Muscle layer of colon (tissue), 2 donors: ENCODE measurements at regions not wholly inside any gene's neighbourhood (a gene's known extent, or its start where the extent isn't known, plus 50 kb on each side); places are given as distances from the start of the nearest gene placed in this dataset.
"Not testable (repeated sequence)": the region's sequence is repeated elsewhere in the genome, so short reads cannot be mapped to it uniquely, and the experiment has no call there.

Source experiments
- H3K27ac ChIP-seq: one replicate; pipeline ENCODE4 v1.7.0; 2013; ENCODE audit warnings: low read depth, mild to moderate bottlenecking, low read length, moderate library complexity
- H3K27me3 ChIP-seq, 2 donors: one replicate each; pipeline ENCODE4 v1.7.0; 2013; ENCODE audit warnings: low read length in 2 of 2, mild to moderate bottlenecking in 2 of 2; ENCODE audit not compliant: insufficient read depth in 2 of 2, control insufficient read depth in 1 of 2
- H3K36me3 ChIP-seq: one replicate; pipeline ENCODE4 v1.7.0; 2013; ENCODE audit warnings: mild to moderate bottlenecking, low read length; ENCODE audit not compliant: insufficient read depth
- H3K4me1 ChIP-seq: one replicate; pipeline ENCODE4 v1.7.0; 2013; ENCODE audit warnings: mild to moderate bottlenecking, low read length; ENCODE audit not compliant: insufficient read depth
- H3K4me3 ChIP-seq, 2 donors: one replicate each; pipeline ENCODE4 v1.7.0; 2013; ENCODE audit warnings: low read length in 2 of 2, low read depth in 1 of 2, mild to moderate bottlenecking in 1 of 2, moderate library complexity in 1 of 2
- H3K9ac ChIP-seq: one replicate; pipeline ENCODE4 v1.7.0; 2013; ENCODE audit warnings: low read length
- H3K9me3 ChIP-seq: one replicate; pipeline ENCODE4 v1.7.0; 2013; ENCODE audit warnings: mild to moderate bottlenecking, low read length
- donor health status: abdominal sarcoma.
- donor health status: Adenocarcinoma of cecum.

DNA sequence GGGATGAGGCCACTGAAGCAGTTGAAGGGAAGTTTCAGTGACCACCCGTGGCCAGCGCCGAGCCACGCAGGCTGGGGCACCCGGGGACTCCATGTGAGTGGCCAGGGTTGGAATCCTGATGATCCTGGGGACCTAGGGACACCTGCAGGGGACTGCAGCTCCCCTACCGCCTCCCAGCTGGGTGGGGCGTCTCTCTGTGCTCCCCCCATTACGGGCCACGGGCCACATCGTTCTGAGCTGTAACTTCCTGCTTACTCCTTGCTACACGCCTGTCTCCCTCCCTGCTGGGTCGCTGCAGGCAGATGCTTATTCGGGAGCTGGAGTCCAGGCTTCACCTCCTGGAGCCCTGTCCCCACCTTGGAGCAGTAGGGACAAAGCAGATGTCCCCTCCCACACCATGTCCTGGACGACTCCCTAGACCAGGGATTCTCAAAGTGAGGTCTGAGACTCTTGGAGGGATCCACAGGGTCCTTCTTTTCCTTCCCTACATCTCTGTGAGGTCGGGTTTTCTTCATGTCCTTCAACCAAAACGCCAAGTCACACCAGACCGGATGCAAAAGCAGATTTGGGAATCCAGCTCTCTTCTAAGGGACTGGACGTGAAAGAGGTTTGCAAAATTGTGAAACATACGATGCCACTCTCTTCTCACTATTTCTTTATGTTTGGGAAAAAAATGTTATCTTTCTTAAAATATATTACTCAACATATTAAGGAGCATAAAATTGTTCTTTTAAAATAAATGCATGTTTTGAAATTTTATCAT, 85.9 kb upstream of the NCOR2 start:
- Histone ChIP-seq H3K4me3 (no peak overlapping the region), H3K27ac (peak overlapping the region; percentile 70), H3K9me3 (peaks cover 5% of the 10 kb centered on the region), H3K4me1 (peaks cover 46% of the 10 kb centered on the region), H3K9ac (no peak overlapping the region), H3K36me3 (no peaks in the 10 kb centered on the region), H3K27me3 (no peaks in the 10 kb centered on the region)

DNA sequence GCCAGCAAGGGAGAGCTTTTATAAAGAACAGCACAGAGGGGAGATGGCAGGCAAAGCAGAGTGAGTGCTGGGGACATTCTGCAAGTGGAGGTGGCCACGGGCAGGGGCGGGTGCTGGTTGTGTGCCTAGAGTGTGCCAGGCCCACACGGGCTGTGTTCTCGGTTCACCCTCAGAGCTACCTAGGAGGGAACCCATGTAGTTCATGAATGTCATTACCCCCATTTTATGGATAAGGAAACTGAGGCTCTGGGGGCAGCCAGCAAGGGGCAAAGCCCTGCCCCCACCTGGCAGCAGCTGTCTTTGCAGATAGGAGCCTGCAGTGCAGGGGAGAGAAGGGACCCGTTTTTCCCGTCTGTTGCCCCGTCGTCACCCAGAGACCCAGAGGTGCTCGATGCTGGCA, 85.2 kb upstream of the NCOR2 start:
- H3K27me3 ChIP-seq: no peaks in the 10 kb centered on the region
- peaks cover 46% of the 10 kb centered on the region for H3K4me1 ChIP-seq
- H3K36me3 ChIP-seq: no peaks in the 10 kb centered on the region
- no peak overlapping the region for H3K9ac ChIP-seq
- peak overlapping the region; percentile 70 for H3K27ac ChIP-seq
- no peak overlapping the region for H3K4me3 ChIP-seq
- H3K9me3 ChIP-seq: peaks cover 5% of the 10 kb centered on the region

DNA sequence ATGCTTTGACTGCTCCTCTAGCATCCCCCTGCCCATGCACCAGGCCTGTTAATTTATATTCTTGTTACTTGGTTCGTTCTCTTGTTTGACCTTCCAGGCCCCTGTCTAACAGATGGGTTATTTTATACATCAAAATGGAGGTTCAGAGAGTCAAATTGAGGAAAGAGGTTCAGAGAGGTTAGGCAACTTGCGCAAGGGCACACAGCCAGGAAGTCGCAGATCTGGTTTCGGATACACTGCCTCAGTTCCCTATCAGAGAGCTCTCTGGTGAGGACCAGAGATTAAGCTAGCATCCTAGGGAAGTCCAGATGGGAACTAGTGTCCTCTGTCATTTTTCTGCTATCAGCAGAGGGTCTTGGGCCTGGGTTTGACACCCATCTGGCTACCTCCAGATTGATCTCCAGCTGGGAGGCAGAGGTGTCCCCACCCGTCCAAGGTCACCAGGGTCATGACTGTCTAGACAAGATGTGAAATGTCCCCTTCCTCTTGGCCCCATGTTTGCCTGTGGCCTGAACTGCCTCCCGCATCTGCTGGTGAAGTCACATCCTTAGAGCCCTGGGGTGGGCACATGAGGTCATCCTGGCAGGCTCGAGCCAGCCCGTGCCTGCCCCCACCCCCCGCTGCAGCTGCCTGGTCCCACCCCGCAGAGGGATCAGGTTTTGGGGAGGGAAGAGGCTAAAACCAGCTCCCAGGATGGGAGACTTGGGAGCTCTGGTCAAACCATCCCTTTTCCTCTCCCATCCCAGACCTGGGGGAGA, 84.3 kb upstream of the NCOR2 start:
- Histone ChIP-seq H3K9ac (no peak overlapping the region), H3K27ac (no peak overlapping the region), H3K27me3 (no peaks in the 10 kb centered on the region), H3K4me1 (peaks cover 43% of the 10 kb centered on the region), H3K9me3 (peaks cover 5% of the 10 kb centered on the region), H3K36me3 (no peaks in the 10 kb centered on the region), H3K4me3 (no peak overlapping the region)

DNA sequence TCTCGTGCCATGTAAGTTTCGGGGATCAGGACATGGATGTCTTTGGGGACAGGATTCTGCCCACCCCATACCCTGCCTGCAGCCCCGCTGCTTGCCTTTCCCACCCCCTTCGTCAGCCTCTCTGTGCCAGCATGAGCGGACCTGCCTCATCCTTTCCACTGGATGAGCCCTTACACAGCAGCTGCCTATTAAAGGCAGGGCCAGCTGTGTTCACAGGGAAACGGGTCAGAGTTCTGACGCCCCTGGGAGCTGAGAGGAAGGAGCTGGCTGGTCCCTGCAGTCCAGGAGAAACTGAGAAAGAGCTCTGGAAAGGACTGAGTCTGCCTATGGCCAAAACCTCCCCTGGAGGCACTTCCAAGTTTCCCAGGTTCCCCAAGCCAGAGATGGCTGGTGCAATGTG, 83.5 kb upstream of the NCOR2 start:
- peaks cover 35% of the 10 kb centered on the region for H3K4me1 ChIP-seq
- no peaks in the 10 kb centered on the region for H3K36me3 ChIP-seq
- no peak overlapping the region for H3K9ac ChIP-seq
- H3K27ac ChIP-seq: no peak overlapping the region
- H3K9me3 ChIP-seq: peaks cover 5% of the 10 kb centered on the region
- H3K4me3 ChIP-seq: no peak overlapping the region
- H3K27me3 ChIP-seq: no peaks in the 10 kb centered on the region

DNA sequence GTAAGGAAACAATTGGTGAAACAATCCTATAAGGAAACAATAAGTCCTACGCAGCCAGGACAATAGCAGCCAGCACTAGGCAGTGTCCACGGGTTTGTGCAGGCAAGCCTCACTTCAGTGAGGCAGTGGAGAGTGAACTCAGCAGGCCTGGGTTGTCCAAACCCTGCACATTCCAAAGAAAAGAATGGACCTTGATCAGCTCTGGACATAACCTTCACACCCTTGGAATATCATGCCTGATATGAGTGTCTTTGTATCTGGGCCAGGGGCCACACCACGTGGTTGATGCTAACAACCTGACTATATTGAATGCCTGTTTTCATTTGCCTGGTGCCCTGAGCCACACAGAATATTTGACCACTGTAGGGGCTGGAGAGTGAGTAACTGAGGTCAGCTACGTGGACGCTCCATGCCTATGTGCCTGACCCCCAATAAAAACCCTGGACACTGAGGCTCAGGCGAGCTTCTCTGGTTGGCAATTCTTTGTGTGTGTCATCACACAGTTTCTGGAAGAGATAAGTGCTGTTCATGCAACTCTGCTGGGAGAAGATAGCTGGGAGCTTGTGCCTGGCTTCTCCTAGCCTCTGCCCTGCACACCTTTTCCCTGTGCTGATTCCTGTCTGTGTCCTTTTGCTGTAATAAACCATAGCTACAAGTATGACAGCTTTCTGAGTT, 81.4 kb upstream of the NCOR2 start:
- Histone ChIP-seq H3K27me3 (no peaks in the 10 kb centered on the region), H3K36me3 (no peaks in the 10 kb centered on the region), H3K4me3 (no peak overlapping the region), H3K27ac (no peak overlapping the region), H3K9ac (no peak overlapping the region), H3K4me1 (peaks cover 18% of the 10 kb centered on the region), H3K9me3 (peaks cover 5% of the 10 kb centered on the region)

DNA sequence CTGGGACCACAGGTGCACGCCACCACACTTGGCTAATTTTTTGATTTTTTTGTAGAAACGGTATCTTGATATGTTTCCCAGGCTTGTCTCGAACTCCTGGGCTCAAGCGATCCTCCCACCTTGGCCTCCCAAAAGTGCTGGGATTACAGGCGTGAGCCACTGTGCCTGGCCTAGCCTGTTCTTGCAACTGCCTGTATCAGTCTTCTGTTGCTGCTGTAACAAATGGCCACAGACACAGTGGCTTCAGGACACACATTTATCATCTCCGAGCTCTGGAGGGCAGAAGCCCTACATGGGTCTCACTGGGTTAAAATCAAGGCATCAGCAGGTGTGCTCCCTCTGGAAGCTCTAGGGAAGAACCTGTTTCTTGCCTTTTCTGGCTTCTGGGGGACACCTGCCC, 79.9 kb upstream of the NCOR2 start:
- Histone ChIP-seq H3K4me1 (peaks cover 9% of the 10 kb centered on the region), H3K27ac (no peak overlapping the region), H3K9ac (no peak overlapping the region), H3K27me3 (no peaks in the 10 kb centered on the region), H3K9me3 (peaks cover 5% of the 10 kb centered on the region), H3K4me3 (no peak overlapping the region), H3K36me3 (no peaks in the 10 kb centered on the region)

DNA sequence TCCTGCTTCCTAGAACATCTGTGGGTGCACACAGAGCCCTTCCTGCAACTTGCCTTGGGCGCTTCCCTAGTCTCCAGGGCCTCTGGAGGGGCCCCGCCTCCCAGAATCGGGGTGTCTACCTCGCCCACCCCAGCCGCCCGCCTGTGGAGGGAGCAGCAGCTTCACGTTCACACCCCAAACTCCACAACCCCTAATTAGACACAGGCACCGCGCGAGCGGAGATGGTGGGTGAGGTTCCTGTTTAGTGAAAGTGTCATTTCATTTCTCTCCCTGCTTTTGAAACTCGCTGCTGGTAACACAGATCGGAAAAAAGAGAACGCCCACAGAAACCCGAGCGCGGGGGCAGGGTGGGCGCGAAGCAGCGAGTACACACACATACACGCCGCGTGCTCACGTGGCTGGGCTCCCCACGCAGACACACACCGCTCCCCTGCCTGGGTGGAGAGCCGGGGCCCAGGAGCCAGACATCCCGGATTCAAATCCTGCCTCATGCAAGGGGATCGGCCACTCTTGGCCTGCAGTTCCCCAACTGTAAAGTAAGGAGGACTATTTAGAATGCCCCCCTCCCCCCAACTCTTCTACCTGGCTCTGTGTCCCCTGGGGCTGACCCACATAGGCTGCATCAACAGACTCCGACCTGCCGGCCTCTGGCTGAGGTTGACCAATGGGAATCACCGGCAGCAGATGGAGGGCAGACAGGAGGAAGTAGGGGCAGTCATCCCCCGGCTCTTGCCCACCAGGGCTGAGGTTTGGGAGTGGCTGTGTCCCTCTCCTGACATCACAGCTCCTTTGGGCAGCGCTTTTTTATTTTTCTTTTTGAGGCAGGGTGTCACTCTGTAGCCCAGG, 79.2 kb upstream of the NCOR2 start:
- Histone ChIP-seq H3K27ac (peak overlapping the region; percentile 19), H3K36me3 (no peaks in the 10 kb centered on the region), H3K9me3 (peaks cover 5% of the 10 kb centered on the region), H3K4me3 (peak overlapping the region in 1 of 2 donors; percentile 38), H3K27me3 (no peaks in the 10 kb centered on the region), H3K9ac (no peak overlapping the region), H3K4me1 (peaks cover 4% of the 10 kb centered on the region)

DNA sequence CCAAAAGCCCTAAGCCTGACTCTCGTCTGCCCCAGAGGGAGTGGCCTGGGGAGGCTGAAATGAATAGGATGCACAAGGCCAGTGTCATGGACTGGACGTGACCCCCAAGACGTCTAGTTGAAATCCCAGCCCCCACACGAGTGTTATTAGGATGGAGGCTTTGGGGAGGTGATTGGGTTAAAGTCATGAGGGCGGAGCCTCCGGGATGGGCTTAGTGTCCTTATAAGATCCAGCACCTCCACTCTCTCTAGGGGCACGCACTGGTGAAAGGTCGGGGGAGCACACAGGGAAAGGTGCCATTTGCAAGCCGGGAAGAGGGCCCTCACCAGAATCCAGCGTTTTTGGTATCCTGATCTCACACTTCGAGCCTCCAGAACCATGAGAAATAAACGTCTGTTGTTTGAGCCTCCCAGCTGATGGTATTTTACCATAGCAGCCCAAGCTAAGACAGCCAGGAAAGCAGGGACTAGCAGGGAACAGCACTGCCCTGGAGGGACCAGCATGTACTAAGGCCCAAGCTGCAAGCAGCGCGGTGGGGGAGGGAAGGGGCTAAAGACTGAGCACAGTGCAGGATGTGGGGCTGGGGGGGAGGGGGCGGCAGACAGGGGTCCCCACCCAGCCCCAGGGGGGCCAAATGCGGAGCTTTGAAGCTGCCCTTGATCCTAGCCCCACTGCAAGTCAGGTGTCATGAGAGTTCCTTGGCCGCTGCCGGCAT, 78.3 kb upstream of the NCOR2 start:
- H3K4me3 ChIP-seq: peak overlapping the region in 1 of 2 donors; percentile 38
- no peaks in the 10 kb centered on the region for H3K36me3 ChIP-seq
- no peaks in the 10 kb centered on the region for H3K4me1 ChIP-seq
- H3K9ac ChIP-seq: no peak overlapping the region
- no peak overlapping the region for H3K27ac ChIP-seq
- peaks cover 5% of the 10 kb centered on the region for H3K9me3 ChIP-seq
- H3K27me3 ChIP-seq: no peaks in the 10 kb centered on the region

DNA sequence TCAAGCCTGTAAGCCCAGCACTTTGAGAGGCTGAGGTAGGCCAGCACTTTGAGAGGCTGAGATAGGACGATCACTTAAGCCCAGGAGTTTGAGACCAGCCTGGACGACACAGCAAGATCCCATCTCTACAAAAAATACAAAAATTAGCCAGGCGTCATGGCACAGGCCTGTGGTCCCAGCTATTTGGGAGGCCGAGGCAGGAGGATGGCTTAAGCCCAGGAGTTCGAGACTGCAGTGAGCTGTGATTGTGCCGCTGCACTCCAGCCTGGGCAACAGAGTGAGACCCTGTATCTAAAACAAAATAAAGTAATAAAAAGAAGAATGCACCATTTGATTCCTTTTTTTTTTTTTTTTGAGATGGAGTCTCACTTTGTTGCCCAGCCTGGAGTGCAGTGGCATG, 76.4 kb upstream of the NCOR2 start:
- H3K27ac ChIP-seq, H3K9me3 ChIP-seq, H3K36me3 ChIP-seq, H3K27me3 ChIP-seq, H3K4me3 ChIP-seq, H3K9ac ChIP-seq, H3K4me1 ChIP-seq: not testable (repeated sequence)

DNA sequence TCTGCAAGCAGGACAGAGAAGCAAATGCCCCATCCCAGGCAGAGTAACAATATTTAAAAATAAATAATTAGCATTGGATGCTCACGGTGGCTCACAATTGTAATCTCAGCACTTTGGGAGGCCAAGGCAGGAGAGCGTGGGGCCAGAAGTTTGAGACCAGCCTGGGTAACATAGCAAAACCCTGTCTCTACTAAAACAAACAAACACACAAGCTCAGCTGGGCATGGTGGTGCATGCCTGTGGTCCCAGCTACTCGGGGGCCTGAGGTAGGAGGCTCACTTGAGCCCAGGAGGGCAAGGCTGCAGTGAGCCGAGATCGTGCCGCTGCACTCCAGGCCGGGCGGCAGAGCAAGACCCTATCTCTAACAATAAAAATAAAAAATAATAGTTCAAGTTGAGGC, 74.7 kb upstream of the NCOR2 start:
- H3K9me3 ChIP-seq: no peaks in the 10 kb centered on the region
- no peak overlapping the region for H3K27ac ChIP-seq
- H3K27me3 ChIP-seq: no peaks in the 10 kb centered on the region
- H3K9ac ChIP-seq: no peak overlapping the region
- H3K4me1 ChIP-seq: peaks cover 5% of the 10 kb centered on the region
- H3K4me3 ChIP-seq: no peak overlapping the region
- H3K36me3 ChIP-seq: no peaks in the 10 kb centered on the region
